DMS79 (cell line): ENCODE measurements at regions not wholly inside any gene's neighbourhood (a gene's known extent, or its start where the extent isn't known, plus 50 kb on each side); places are given as distances from the start of the nearest gene placed in this dataset.

Experiments
- DNase-seq: peaks from one replicate; lab custom pipeline; 2025; lab: John Stamatoyannopoulos, UW

- no peak for DNase-seq
Observed at GRCh38 chr12:92535961-92536360, 166.8 kb upstream of the PLEKHG7 start.

GRCh38 chr12:92533280-92533890, 169.4 kb upstream of the PLEKHG7 start:
- no peak for DNase-seq

- DNase-seq, result no peak
Observed at GRCh38 chr12:92530706-92531105, 172.1 kb upstream of the PLEKHG7 start.

- DNase-seq, result no peak
Observed at GRCh38 chr12:92529944-92530343, 172.8 kb upstream of the PLEKHG7 start.

- DNase-seq, result no peak
Observed at GRCh38 chr12:92528586-92528985, 174.2 kb upstream of the PLEKHG7 start.

- no peak for DNase-seq
Observed at GRCh38 chr12:92528097-92528496, 174.7 kb upstream of the PLEKHG7 start.

GRCh38 chr12:92524489-92524888, 178.3 kb upstream of the PLEKHG7 start:
- DNase-seq, result no peak

GRCh38 chr12:92520511-92520910, 182.3 kb upstream of the PLEKHG7 start:
- DNase-seq, result no peak

- DNase-seq, result no peak
Observed at GRCh38 chr12:92519284-92519683, 183.5 kb upstream of the PLEKHG7 start.

- DNase-seq, result no peak
Observed at GRCh38 chr12:92518071-92518470, 184.7 kb upstream of the PLEKHG7 start.

- DNase-seq, result no peak
Observed at GRCh38 chr12:92516277-92516600, 186.6 kb upstream of the PLEKHG7 start.

- no peak for DNase-seq
Observed at GRCh38 chr12:92513231-92513730, 189.5 kb upstream of the PLEKHG7 start.

- DNase-seq, result no peak
Observed at GRCh38 chr12:92511786-92512185, 191.0 kb upstream of the PLEKHG7 start.

- no peak for DNase-seq
Observed at GRCh38 chr12:92509156-92509738, 193.5 kb upstream of the PLEKHG7 start.

GRCh38 chr12:92506891-92507290, 195.9 kb upstream of the PLEKHG7 start:
- no peak for DNase-seq

- DNase-seq, result no peak
Observed at GRCh38 chr12:92506460-92506859, 196.3 kb upstream of the PLEKHG7 start.

GRCh38 chr12:92505254-92506231, 197.2 kb upstream of the PLEKHG7 start:
- DNase-seq, result no peak

GRCh38 chr12:92504594-92504981, 198.2 kb upstream of the PLEKHG7 start:
- no peak for DNase-seq

GRCh38 chr12:92503971-92504593, 198.7 kb upstream of the PLEKHG7 start:
- DNase-seq, result no peak

GRCh38 chr12:92503029-92503931, 199.5 kb upstream of the PLEKHG7 start:
- no peak for DNase-seq

- DNase-seq, result no peak
Observed at GRCh38 chr12:92502417-92503028, 200.3 kb upstream of the PLEKHG7 start.
